IPS-NIHi7 (cell line): ENCODE measurements at regions not wholly inside any gene's neighbourhood (a gene's known extent, or its start where the extent isn't known, plus 50 kb on each side); places are given as distances from the start of the nearest gene placed in this dataset.
"Not testable (repeated sequence)": the region's sequence is repeated elsewhere in the genome, so short reads cannot be mapped to it uniquely, and the experiment has no call there.

Source experiments
- DNase-seq: peaks from one replicate; pipeline ENCODE4 v3.0.0; 2012; ENCODE audit warnings: mixed read lengths; ENCODE audit errors: extremely low spot score

- DNase-seq: no peak
These were observed 194.4 kb downstream of the FAM133A start for GRCh38 chrX:93868289-93868965.

- DNase-seq: peak; percentile 51
These were observed 200.5 kb downstream of the FAM133A start for GRCh38 chrX:93874554-93874953.

- no peak for DNase-seq
These were observed 201.7 kb downstream of the FAM133A start for GRCh38 chrX:93875621-93876282.

- not testable (repeated sequence) for DNase-seq
These were observed 247.0 kb downstream of the FAM133A start for GRCh38 chrX:93921041-93921440.

GRCh38 chrX:93932471-93933220 is 258.6 kb downstream of the FAM133A start:
- no peak for DNase-seq

GRCh38 chrX:93977641-93978040 is 303.6 kb downstream of the FAM133A start:
- DNase-seq: no peak

- DNase-seq: peak; percentile 17
These were observed 311.6 kb downstream of the FAM133A start for GRCh38 chrX:93985344-93986307.
